Testis (tissue), 2 donors: ENCODE measurements at regions not wholly inside any gene's neighbourhood (a gene's known extent, or its start where the extent isn't known, plus 50 kb on each side); places are given as distances from the start of the nearest gene placed in this dataset.

Source experiments
- DNase-seq: peaks from one replicate; pipeline ENCODE4 v3.0.0-alpha.2; 2019
- H3K27ac ChIP-seq, 2 donors: fragments of 200-600 bp; sonication (generic); one replicate each; pipeline ENCODE4 v1.5.1; 2019
- H3K27me3 ChIP-seq: fragments of 200-600 bp; sonication (generic); one replicate; pipeline ENCODE4 v1.5.1; 2019
- H3K36me3 ChIP-seq: fragments of 200-600 bp; sonication (generic); one replicate; pipeline ENCODE4 v1.5.1; 2017; ENCODE audit warnings: low read depth; ENCODE audit errors: missing control alignments
- H3K4me1 ChIP-seq: fragments of 200-600 bp; sonication (generic); one replicate; pipeline ENCODE4 v1.5.1; 2019
- H3K4me3 ChIP-seq, 2 donors: fragments of 200-600 bp; sonication (generic); one replicate each; pipeline ENCODE4 v1.5.1; 2017 to 2019
- H3K9me3 ChIP-seq: fragments of 200-600 bp; sonication (generic); one replicate; pipeline ENCODE4 v1.5.1; 2017
- CTCF ChIP-seq, 3 experiments: fragments of 450-650 bp in 2 of 3; fragments of 200-600 bp in 1 of 3; sonication (generic) in 1 of 3; IDR thresholded peaks; one replicate each; pipeline ENCODE4 v1.5.1; 2016 to 2019; ENCODE audit warnings: antibody characterized with exemption in 3 of 3, mild to moderate bottlenecking in 2 of 3, moderate library complexity in 1 of 3
- POLR2A ChIP-seq: fragments of 450-650 bp; IDR thresholded peaks from one replicate; pipeline ENCODE4 v1.6.1; 2017; ENCODE audit warnings: antibody characterized with exemption, mild to moderate bottlenecking, moderate library complexity
- WGBS, 2 donors: methylation state at CpG; one replicate each; pipeline ENCODE4 v1.1.5; 2018; 5-methylcytosine and 5-hydroxymethylcytosine counted together
- intact Hi-C: fragments of 100-400 bp; cut with DNase I; formaldehyde crosslinking; loops from one replicate; pipeline ENCODE4 v1.15.1; 2023; ENCODE audit warnings: low total_unique reads

DNA sequence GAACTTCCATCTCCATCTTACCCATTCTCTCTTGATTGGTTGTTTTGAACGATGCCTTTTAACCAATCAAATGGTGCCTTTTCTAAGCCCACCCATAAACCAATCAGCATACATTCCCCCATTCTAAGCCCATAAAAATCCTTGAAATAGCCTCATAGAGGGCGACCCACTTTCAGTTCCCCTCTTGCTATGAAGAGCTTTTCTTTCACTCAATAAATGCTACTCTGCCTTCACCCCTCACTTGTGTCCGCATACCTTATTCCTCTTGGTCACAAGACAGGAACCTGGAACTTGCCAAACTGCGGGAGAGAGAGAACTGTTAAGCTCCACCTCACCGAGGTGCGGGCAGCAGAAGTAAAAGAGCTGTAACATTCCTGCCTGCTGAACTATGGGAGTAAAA is 1602.0 kb upstream of the LRRTM3 start:
- H3K9me3 ChIP-seq: no peaks in the 10 kb centered on the region
- TF ChIP-seq CTCF (IDR thresholded peaks at IDR 0.05): no peak
- no peak for TF ChIP-seq POLR2A
- 51 to 78% methylated on average over 6 of the region's 6 CpGs for WGBS, 2 donors
- no peak overlapping the region for H3K27ac ChIP-seq
- intact Hi-C loops: no loop called here
- no peaks in the 10 kb centered on the region for H3K36me3 ChIP-seq
- no peak for DNase-seq
- H3K27me3 ChIP-seq: no peaks in the 10 kb centered on the region
- H3K4me1 ChIP-seq: no peaks in the 10 kb centered on the region
- H3K4me3 ChIP-seq: no peak overlapping the region

DNA sequence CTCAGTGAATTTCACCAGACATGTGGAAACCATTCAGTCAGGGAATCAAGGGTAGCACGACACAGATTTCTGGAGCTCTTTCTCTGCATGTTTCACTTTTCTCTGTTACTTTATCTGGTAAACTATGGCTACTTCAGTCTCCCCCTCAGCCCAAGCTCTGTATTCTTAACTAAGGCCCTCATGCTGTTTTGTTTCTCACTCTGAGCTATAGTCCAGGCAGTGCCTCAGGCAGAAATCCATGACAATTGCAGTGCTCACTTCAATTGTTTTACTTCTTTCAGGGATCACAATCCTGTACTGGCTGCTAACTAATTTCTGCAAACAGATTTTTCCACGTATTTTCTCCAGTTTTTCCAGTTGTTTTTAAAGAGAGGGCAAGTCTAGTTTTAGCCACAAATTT is 1599.9 kb upstream of the LRRTM3 start:
- Histone ChIP-seq H3K4me3 (no peak overlapping the region), H3K4me1 (no peaks in the 10 kb centered on the region), H3K27me3 (no peaks in the 10 kb centered on the region), H3K36me3 (no peaks in the 10 kb centered on the region), H3K27ac (no peak overlapping the region), H3K9me3 (no peaks in the 10 kb centered on the region)
- intact Hi-C loops: no loop called here
- WGBS, 2 donors: 64 to 68% methylated on average over 2 of the region's 2 CpGs
- no peak for DNase-seq
- no peak for TF ChIP-seq POLR2A

- TF ChIP-seq CTCF (IDR thresholded peaks at IDR 0.05): no peak
- TF ChIP-seq POLR2A: no peak
These were observed 1597.3 kb upstream of the LRRTM3 start for GRCh38 chr10:65328486-65328885.

DNA sequence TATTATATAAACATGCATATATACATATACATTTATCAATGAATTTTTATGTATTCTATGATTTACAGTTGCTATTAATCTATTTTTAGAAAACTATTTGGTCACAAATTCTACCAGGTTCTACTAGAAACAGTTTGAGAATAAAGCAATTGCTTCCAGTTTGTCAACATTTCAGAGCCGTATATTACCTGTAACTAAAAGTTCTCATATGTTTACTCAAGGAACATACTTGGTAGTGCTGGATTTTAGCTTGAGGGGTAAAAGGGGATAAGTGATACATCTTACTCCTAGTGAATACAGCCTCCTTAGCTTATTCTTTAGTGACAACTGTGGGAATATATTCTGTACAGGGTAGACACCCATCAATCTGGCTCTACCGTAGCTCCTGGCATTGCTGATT is 1590.5 kb upstream of the LRRTM3 start:
- WGBS, 2 donors: 90 to 94% methylated on average over 2 of the region's 2 CpGs
- Histone ChIP-seq H3K4me3 (no peak overlapping the region), H3K36me3 (no peaks in the 10 kb centered on the region), H3K27ac (no peak overlapping the region), H3K27me3 (no peaks in the 10 kb centered on the region), H3K4me1 (no peaks in the 10 kb centered on the region), H3K9me3 (no peaks in the 10 kb centered on the region)
- no peak for TF ChIP-seq POLR2A
- no peak for TF ChIP-seq CTCF (IDR thresholded peaks at IDR 0.05)
- intact Hi-C loops: no loop called here
- no peak for DNase-seq

More at GRCh38 chr10:65328486-65328885, 1597.3 kb upstream of the LRRTM3 start:
- Histone ChIP-seq H3K27me3 (no peaks in the 10 kb centered on the region), H3K4me1 (no peaks in the 10 kb centered on the region), H3K4me3 (no peak overlapping the region), H3K27ac (no peak overlapping the region), H3K9me3 (no peaks in the 10 kb centered on the region), H3K36me3 (no peaks in the 10 kb centered on the region)
- no peak for DNase-seq
- intact Hi-C loops: no loop called here

DNA sequence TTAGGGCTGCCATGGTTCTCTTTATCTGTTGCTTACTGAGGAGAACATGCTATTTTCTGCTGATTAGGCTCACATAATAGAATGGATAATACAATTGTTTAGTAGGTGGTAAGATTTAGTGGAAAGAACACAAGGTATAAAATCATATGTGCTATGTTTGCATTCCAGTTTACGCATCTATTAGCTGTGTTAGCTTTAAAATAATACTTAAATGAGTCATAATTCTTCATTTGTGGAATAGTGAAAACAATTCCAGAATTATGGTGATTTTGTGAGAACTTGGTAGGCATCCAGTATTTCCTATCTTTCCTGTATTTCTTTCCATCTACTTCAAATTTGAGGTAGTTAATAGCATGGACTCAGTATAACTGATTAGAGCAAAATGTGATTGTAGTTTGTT is 1585.5 kb upstream of the LRRTM3 start:
- no peaks in the 10 kb centered on the region for H3K36me3 ChIP-seq
- no peaks in the 10 kb centered on the region for H3K4me1 ChIP-seq
- 82 to 98% methylated on average over 1 of the region's 1 CpG for WGBS, 2 donors
- no peak overlapping the region for H3K4me3 ChIP-seq
- H3K27me3 ChIP-seq: no peaks in the 10 kb centered on the region
- intact Hi-C loops: no loop called here
- no peak overlapping the region for H3K27ac ChIP-seq
- no peaks in the 10 kb centered on the region for H3K9me3 ChIP-seq
- no peak for DNase-seq
- no peak for TF ChIP-seq CTCF (IDR thresholded peaks at IDR 0.05)
- TF ChIP-seq POLR2A: no peak
